Natural killer cell (primary cell): ENCODE measurements at regions not wholly inside any gene's neighbourhood (a gene's known extent, or its start where the extent isn't known, plus 50 kb on each side); places are given as distances from the start of the nearest gene placed in this dataset.

Source experiments
- ATAC-seq, 3 donors: fragments of 150-1000 bp in 2 of 3; fragments of 200-7000 bp in 1 of 3; cut with Tn5 transposase; 1 replicate in 1 of 3; 2 replicates in 2 of 3; pipeline ENCODE4 v1.10.0; 2021; ENCODE audit warnings: mild to moderate bottlenecking in 2 of 3, moderate library complexity in 2 of 3
- DNase-seq, 2 donors: peaks; one replicate each; pipeline versions ENCODE4 v3.0.0 to v3.0.0-alpha.2; 2013 to 2021; ENCODE audit warnings: mixed read lengths in 1 of 2
- H3K27ac ChIP-seq: one replicate; pipeline ENCODE4 v1.5.1; 2013; ENCODE audit warnings: mild to moderate bottlenecking, low read length
- H3K27me3 ChIP-seq: one replicate; pipeline ENCODE4 v1.6.1; 2013; ENCODE audit warnings: low read length; ENCODE audit not compliant: control insufficient read depth, insufficient read depth
- H3K36me3 ChIP-seq: one replicate; pipeline ENCODE4 v1.6.1; 2013; ENCODE audit warnings: low read length; ENCODE audit not compliant: control insufficient read depth, insufficient read depth
- H3K4me1 ChIP-seq: one replicate; pipeline ENCODE4 v1.6.1; 2013; ENCODE audit warnings: low read length; ENCODE audit not compliant: control insufficient read depth, insufficient read depth
- H3K4me3 ChIP-seq: one replicate; pipeline ENCODE4 v1.5.1; 2013; ENCODE audit warnings: low read length
- H3K9me3 ChIP-seq: one replicate; pipeline ENCODE4 v1.6.1; 2013; ENCODE audit warnings: low read length; ENCODE audit not compliant: control insufficient read depth, insufficient read depth
- H3K27ac Mint-ChIP-seq, 2 donors: one replicate each; pipeline ENCODE4 v1.8.0; 2022; ENCODE audit warnings: mild to moderate bottlenecking in 2 of 2, mixed read lengths in 2 of 2, moderate library complexity in 1 of 2
- H3K27me3 Mint-ChIP-seq, 2 donors: one replicate each; pipeline ENCODE4 v1.8.0; 2022; ENCODE audit warnings: low read depth in 2 of 2, mixed read lengths in 2 of 2
- H3K36me3 Mint-ChIP-seq: one replicate; pipeline ENCODE4 v1.8.0; 2022; ENCODE audit warnings: mixed read lengths
- H3K4me1 Mint-ChIP-seq, 2 donors: one replicate each; pipeline ENCODE4 v1.8.0; 2022; ENCODE audit warnings: mixed read lengths in 2 of 2
- H3K4me3 Mint-ChIP-seq: one replicate; pipeline ENCODE4 v1.8.0; 2022; ENCODE audit warnings: mild to moderate bottlenecking, moderate library complexity, mixed read lengths
- H3K9me3 Mint-ChIP-seq, 2 donors: one replicate each; pipeline ENCODE4 v1.8.0; 2022; ENCODE audit warnings: mixed read lengths in 2 of 2
- CTCF ChIP-seq: fragments of 200-600 bp; IDR thresholded peaks from one replicate; pipeline ENCODE4 v1.8.0; 2022; ENCODE audit warnings: antibody characterized with exemption
- WGBS: methylation state at CpG from one replicate; pipeline ENCODE4 v1.1.7; 2013; ENCODE audit warnings: missing lambda C conversion rate; ENCODE audit not compliant: insufficient coverage; 5-methylcytosine and 5-hydroxymethylcytosine counted together
- intact Hi-C: fragments of 100-400 bp; cut with micrococcal nuclease; formaldehyde crosslinking; loops from one replicate; pipeline ENCODE4 v1.14.2; 2022

DNA sequence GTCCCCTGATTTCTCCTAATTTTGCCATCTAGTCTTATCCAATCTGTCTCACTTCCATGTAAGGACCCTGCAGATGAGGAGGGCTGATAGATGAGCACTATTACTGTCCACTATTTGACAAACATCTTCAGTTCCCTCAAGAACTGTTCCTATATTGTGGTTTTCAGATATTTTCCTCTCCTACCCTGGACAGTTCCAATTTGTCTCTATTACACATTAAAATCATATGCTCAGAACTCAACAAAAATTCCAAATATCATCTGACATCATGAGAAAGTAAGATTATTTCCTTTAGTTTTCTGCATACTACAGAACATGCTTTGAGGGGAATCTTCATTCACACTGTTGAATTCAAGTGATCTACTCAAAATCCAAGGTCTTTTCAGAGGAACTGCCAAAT lies 265.6 kb upstream of the ARID1B start:
- H3K36me3 Mint-ChIP-seq: no peaks in the 10 kb centered on the region
- H3K4me3 ChIP-seq: no peak overlapping the region
- H3K36me3 ChIP-seq: no peaks in the 10 kb centered on the region
- H3K4me3 Mint-ChIP-seq: no peak overlapping the region
- no peaks in the 10 kb centered on the region for H3K9me3 ChIP-seq
- intact Hi-C loops: no loop called here
- H3K27me3 Mint-ChIP-seq: peaks cover 27 to 71% of the 10 kb centered on the region in 2 donors
- DNase-seq (no peak), ATAC-seq (no peak)
- no peak for TF ChIP-seq CTCF
- H3K27me3 ChIP-seq: no peaks in the 10 kb centered on the region
- no peaks in the 10 kb centered on the region for H3K4me1 ChIP-seq
- H3K27ac Mint-ChIP-seq: no peak overlapping the region
- no peak overlapping the region for H3K27ac ChIP-seq
- H3K9me3 Mint-ChIP-seq: no peaks in the 10 kb centered on the region
- H3K4me1 Mint-ChIP-seq: no peaks in the 10 kb centered on the region

GRCh38 chr6:156511051-156511450 lies 266.1 kb upstream of the ARID1B start:
- no peak overlapping the region for H3K27ac ChIP-seq
- H3K9me3 ChIP-seq: no peaks in the 10 kb centered on the region
- no peak for TF ChIP-seq CTCF
- H3K36me3 ChIP-seq: no peaks in the 10 kb centered on the region
- Mint-ChIP-seq H3K9me3 (no peaks in the 10 kb centered on the region), H3K4me1 (no peaks in the 10 kb centered on the region), H3K36me3 (no peaks in the 10 kb centered on the region), H3K4me3 (no peak overlapping the region), H3K27ac (no peak overlapping the region), H3K27me3 (peaks cover 24 to 73% of the 10 kb centered on the region in 2 donors)
- intact Hi-C loops: no loop called here
- H3K27me3 ChIP-seq: no peaks in the 10 kb centered on the region
- WGBS: 83% methylated on average over 4 of the region's 5 CpGs
- H3K4me1 ChIP-seq: no peaks in the 10 kb centered on the region
- no peak overlapping the region for H3K4me3 ChIP-seq
- no peak for ATAC-seq
- no peak for DNase-seq

DNA sequence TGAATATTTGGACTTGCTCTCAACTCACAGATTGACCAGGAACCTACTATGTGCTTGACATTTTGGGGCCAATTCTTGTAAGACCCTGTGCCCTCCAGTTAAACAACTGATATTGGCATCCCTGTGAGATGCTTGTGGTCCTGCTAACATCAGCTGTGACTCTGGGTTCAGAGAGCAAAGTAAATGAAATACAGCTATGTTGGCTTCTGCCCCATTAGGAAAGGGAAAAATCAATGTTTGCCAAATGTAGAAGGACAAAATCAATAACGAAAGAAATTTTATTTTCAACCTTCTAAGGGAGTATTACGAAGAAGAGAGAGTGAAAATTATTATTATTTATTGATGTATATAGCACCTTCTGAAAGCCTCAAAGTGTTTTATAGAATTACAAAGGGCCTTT lies 266.9 kb upstream of the ARID1B start:
- H3K4me3 ChIP-seq: no peak overlapping the region
- no CpG with 5 or more reads among the region's 2 CpGs for WGBS
- no peak for ATAC-seq
- no peaks in the 10 kb centered on the region for H3K4me1 Mint-ChIP-seq
- intact Hi-C loops: no loop called here
- H3K27ac ChIP-seq: no peak overlapping the region
- H3K9me3 ChIP-seq: no peaks in the 10 kb centered on the region
- H3K9me3 Mint-ChIP-seq: no peaks in the 10 kb centered on the region
- no peak overlapping the region for H3K27ac Mint-ChIP-seq
- H3K27me3 Mint-ChIP-seq: peaks cover 23 to 67% of the 10 kb centered on the region in 2 donors
- H3K4me1 ChIP-seq: no peaks in the 10 kb centered on the region
- no peaks in the 10 kb centered on the region for H3K36me3 ChIP-seq
- no peak for TF ChIP-seq CTCF
- H3K4me3 Mint-ChIP-seq: no peak overlapping the region
- no peaks in the 10 kb centered on the region for H3K27me3 ChIP-seq
- no peaks in the 10 kb centered on the region for H3K36me3 Mint-ChIP-seq
- no peak for DNase-seq

DNA sequence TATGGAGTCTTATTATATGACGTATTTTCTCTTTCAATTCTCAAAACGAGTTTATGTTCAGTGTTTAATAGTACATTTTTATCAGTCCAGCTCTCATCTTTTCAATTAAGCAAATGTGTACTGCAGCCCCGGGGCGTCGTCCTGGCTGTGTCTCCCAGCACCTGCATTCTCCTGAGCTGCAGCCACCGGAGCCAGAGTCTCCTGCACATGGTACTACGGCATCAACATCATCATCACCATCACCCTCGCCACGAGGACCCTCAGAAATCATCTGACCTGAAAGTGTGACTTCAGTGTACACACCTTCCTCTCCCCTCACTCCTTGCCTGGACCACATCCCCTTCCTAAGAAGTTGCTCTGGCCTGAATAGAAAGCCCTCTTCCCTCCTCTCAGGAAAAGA lies 267.7 kb upstream of the ARID1B start:
- Mint-ChIP-seq H3K27me3 (peaks cover 20 to 64% of the 10 kb centered on the region in 2 donors), H3K36me3 (no peaks in the 10 kb centered on the region)

More for the DNA sequence above, 267.7 kb upstream of the ARID1B start:
- Histone ChIP-seq H3K36me3 (no peaks in the 10 kb centered on the region), H3K4me3 (no peak overlapping the region), H3K27me3 (no peaks in the 10 kb centered on the region), H3K27ac (no peak overlapping the region), H3K9me3 (no peaks in the 10 kb centered on the region), H3K4me1 (no peaks in the 10 kb centered on the region)
- Mint-ChIP-seq H3K27ac (no peak overlapping the region), H3K4me3 (no peak overlapping the region), H3K9me3 (no peaks in the 10 kb centered on the region), H3K4me1 (no peaks in the 10 kb centered on the region)
- ATAC-seq (no peak), DNase-seq (no peak)
- intact Hi-C loops: no loop called here
- whole genome bisulfite sequencing: 85% methylated on average over 8 of the region's 9 CpGs
- no peak for TF ChIP-seq CTCF
